Natural killer cell (primary cell): ENCODE measurements at regions not wholly inside any gene's neighbourhood (a gene's known extent, or its start where the extent isn't known, plus 50 kb on each side); places are given as distances from the start of the nearest gene placed in this dataset.
A peak's percentile ranks its signal among the peaks of the same experiment; 100 is the strongest.

ENCODE experiments used
- ATAC-seq, 3 donors: fragments of 150-1000 bp in 2 of 3; fragments of 200-7000 bp in 1 of 3; cut with Tn5 transposase; 1 replicate in 1 of 3; 2 replicates in 2 of 3; pipeline ENCODE4 v1.10.0; 2021; ENCODE audit warnings: mild to moderate bottlenecking in 2 of 3, moderate library complexity in 2 of 3
- DNase-seq, 2 donors: peaks; one replicate each; pipeline versions ENCODE4 v3.0.0 to v3.0.0-alpha.2; 2013 to 2021; ENCODE audit warnings: mixed read lengths in 1 of 2
- H3K27ac ChIP-seq: one replicate; pipeline ENCODE4 v1.5.1; 2013; ENCODE audit warnings: mild to moderate bottlenecking, low read length
- H3K27me3 ChIP-seq: one replicate; pipeline ENCODE4 v1.6.1; 2013; ENCODE audit warnings: low read length; ENCODE audit not compliant: control insufficient read depth, insufficient read depth
- H3K36me3 ChIP-seq: one replicate; pipeline ENCODE4 v1.6.1; 2013; ENCODE audit warnings: low read length; ENCODE audit not compliant: control insufficient read depth, insufficient read depth
- H3K4me1 ChIP-seq: one replicate; pipeline ENCODE4 v1.6.1; 2013; ENCODE audit warnings: low read length; ENCODE audit not compliant: control insufficient read depth, insufficient read depth
- H3K4me3 ChIP-seq: one replicate; pipeline ENCODE4 v1.5.1; 2013; ENCODE audit warnings: low read length
- H3K9me3 ChIP-seq: one replicate; pipeline ENCODE4 v1.6.1; 2013; ENCODE audit warnings: low read length; ENCODE audit not compliant: control insufficient read depth, insufficient read depth
- H3K27ac Mint-ChIP-seq, 2 donors: one replicate each; pipeline ENCODE4 v1.8.0; 2022; ENCODE audit warnings: mild to moderate bottlenecking in 2 of 2, mixed read lengths in 2 of 2, moderate library complexity in 1 of 2
- H3K27me3 Mint-ChIP-seq, 2 donors: one replicate each; pipeline ENCODE4 v1.8.0; 2022; ENCODE audit warnings: low read depth in 2 of 2, mixed read lengths in 2 of 2
- H3K36me3 Mint-ChIP-seq: one replicate; pipeline ENCODE4 v1.8.0; 2022; ENCODE audit warnings: mixed read lengths
- H3K4me1 Mint-ChIP-seq, 2 donors: one replicate each; pipeline ENCODE4 v1.8.0; 2022; ENCODE audit warnings: mixed read lengths in 2 of 2
- H3K4me3 Mint-ChIP-seq: one replicate; pipeline ENCODE4 v1.8.0; 2022; ENCODE audit warnings: mild to moderate bottlenecking, moderate library complexity, mixed read lengths
- H3K9me3 Mint-ChIP-seq, 2 donors: one replicate each; pipeline ENCODE4 v1.8.0; 2022; ENCODE audit warnings: mixed read lengths in 2 of 2
- WGBS: methylation state at CpG from one replicate; pipeline ENCODE4 v1.1.7; 2013; ENCODE audit warnings: missing lambda C conversion rate; ENCODE audit not compliant: insufficient coverage; 5-methylcytosine and 5-hydroxymethylcytosine counted together
- intact Hi-C: fragments of 100-400 bp; cut with micrococcal nuclease; formaldehyde crosslinking; loops from one replicate; pipeline ENCODE4 v1.14.2; 2022
- TF ChIP-seq, protein P1 (sequence below): fragments of 200-600 bp; IDR thresholded peaks from one replicate; pipeline ENCODE4 v1.8.0; 2022; ENCODE audit warnings: antibody characterized with exemption

DNA sequence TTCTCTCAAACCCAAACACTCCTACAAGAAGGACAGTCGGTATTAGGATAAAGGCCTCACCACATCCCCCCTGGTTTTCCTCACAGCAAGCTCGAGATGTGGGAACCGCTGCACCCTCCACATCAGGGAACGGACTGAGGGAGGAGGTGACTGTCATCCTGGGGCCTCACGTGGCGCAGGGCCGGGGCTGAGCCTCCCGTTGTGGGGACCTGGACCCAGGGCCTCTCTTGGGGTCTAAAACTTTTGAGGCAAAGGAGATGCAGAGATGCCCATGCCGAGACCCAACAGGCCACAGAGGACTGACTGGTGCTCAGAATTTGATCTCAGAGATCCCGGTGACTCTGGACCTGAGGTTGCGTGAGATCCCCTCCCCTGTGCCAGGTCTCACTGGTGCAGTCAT, 72.7 kb downstream of the MRPL36 start:
- 84% methylated on average over 11 of the region's 11 CpGs for WGBS
- Histone ChIP-seq H3K27me3 (no peaks in the 10 kb centered on the region), H3K4me1 (no peaks in the 10 kb centered on the region), H3K36me3 (no peaks in the 10 kb centered on the region), H3K27ac (no peak overlapping the region), H3K9me3 (no peaks in the 10 kb centered on the region), H3K4me3 (no peak overlapping the region)
- H3K27me3 Mint-ChIP-seq, result peaks cover 7 to 9% of the 10 kb centered on the region in 2 donors
- intact Hi-C loops, result no loop called here
- H3K4me1 Mint-ChIP-seq, result peaks cover 0 to 6% of the 10 kb centered on the region in 2 donors
- TF ChIP-seq, protein P1, sequence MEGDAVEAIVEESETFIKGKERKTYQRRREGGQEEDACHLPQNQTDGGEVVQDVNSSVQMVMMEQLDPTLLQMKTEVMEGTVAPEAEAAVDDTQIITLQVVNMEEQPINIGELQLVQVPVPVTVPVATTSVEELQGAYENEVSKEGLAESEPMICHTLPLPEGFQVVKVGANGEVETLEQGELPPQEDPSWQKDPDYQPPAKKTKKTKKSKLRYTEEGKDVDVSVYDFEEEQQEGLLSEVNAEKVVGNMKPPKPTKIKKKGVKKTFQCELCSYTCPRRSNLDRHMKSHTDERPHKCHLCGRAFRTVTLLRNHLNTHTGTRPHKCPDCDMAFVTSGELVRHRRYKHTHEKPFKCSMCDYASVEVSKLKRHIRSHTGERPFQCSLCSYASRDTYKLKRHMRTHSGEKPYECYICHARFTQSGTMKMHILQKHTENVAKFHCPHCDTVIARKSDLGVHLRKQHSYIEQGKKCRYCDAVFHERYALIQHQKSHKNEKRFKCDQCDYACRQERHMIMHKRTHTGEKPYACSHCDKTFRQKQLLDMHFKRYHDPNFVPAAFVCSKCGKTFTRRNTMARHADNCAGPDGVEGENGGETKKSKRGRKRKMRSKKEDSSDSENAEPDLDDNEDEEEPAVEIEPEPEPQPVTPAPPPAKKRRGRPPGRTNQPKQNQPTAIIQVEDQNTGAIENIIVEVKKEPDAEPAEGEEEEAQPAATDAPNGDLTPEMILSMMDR, result no peak
- H3K9me3 Mint-ChIP-seq, result no peaks in the 10 kb centered on the region
- no peak overlapping the region for H3K4me3 Mint-ChIP-seq
- DNase-seq, result no peak
- no peak overlapping the region for H3K27ac Mint-ChIP-seq
- no peak for ATAC-seq
- no peaks in the 10 kb centered on the region for H3K36me3 Mint-ChIP-seq

DNA sequence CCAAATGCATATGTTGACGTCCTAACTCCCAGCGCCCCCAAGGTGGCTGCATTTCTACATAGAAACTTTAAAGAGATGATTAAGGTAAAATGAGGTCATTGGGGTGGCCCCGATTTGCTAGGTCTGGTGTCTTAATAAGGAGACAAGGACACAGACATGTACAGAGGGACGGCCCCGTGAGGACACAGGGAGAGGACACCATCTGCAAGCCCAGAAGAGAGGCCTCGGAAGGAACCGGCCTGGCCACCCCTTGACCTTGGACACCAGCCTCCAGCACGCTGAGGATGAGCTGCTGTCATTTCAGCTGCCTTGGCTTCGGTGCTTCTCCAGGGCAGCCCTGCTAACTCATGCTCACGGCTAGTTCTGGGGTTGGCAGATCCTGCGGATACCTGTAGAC, 73.2 kb downstream of the MRPL36 start:
- 93% methylated on average over 11 of the region's 11 CpGs for WGBS

DNA sequence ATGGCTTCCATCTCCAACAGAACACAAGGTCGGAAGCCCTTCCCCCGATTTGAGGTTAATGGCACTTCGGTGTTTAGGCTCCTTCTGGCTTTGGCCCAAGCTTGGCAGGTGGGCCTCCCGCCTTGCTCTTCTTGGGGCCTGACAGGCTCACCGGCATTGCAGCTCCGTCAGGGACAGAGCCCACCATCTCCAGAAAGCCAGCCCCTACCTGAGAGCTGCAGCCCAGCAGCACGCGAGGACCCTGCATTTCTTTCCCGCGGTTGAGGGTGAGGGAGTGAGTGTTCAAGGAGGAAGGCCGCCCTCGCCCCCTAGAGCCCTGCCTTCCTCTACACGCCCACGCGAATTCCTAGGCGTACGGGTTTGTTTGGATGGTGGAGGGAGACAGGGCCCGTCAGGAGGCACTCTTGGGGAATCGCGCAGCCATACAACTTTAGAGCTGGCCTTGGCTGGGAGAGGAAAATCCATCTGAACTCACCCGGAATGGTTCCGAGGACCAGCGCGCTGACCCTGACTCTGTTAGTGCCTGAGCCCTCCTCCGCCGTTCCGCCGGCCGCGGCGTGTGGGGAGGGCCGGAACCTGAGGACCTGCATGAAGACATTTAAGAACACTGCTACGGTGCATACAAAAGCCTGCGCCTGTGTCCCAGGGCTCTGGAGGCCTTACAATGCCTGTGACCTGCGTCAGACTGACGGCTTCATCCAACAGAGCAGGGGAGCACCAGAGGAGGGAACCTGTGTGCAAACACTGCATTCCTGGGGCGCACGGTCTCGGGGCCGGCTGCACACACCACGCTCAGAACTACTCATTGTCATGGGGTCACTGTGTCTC, 73.8 kb downstream of the MRPL36 start:
- peaks cover 0 to 6% of the 10 kb centered on the region in 2 donors for H3K4me1 Mint-ChIP-seq
- no peaks in the 10 kb centered on the region for H3K9me3 ChIP-seq
- peak overlapping the region; percentile 52 for H3K4me3 Mint-ChIP-seq
- H3K36me3 ChIP-seq, result no peaks in the 10 kb centered on the region
- intact Hi-C loops, result no loop called here
- no peaks in the 10 kb centered on the region for H3K9me3 Mint-ChIP-seq
- H3K4me3 ChIP-seq, result no peak overlapping the region
- no peaks in the 10 kb centered on the region for H3K36me3 Mint-ChIP-seq
- no peak for ATAC-seq
- no peaks in the 10 kb centered on the region for H3K27me3 ChIP-seq
- no peaks in the 10 kb centered on the region for H3K4me1 ChIP-seq
- H3K27me3 Mint-ChIP-seq, result peaks cover 7 to 16% of the 10 kb centered on the region in 2 donors
- TF ChIP-seq, protein P1, result no peak
- no peak overlapping the region for H3K27ac ChIP-seq
- H3K27ac Mint-ChIP-seq, result no peak overlapping the region
- 72% methylated on average over 41 of the region's 41 CpGs for WGBS
- peak in 1 of 2 donors; percentile 6 for DNase-seq

More for the DNA sequence above, 73.2 kb downstream of the MRPL36 start:
- H3K36me3 Mint-ChIP-seq, result no peaks in the 10 kb centered on the region
- intact Hi-C loops, result no loop called here
- TF ChIP-seq, protein P1, result no peak
- peak in 1 of 2 donors; percentile 11 for DNase-seq
- no peaks in the 10 kb centered on the region for H3K9me3 Mint-ChIP-seq
- no peaks in the 10 kb centered on the region for H3K27me3 ChIP-seq
- no peak overlapping the region for H3K4me3 Mint-ChIP-seq
- peaks cover 7 to 10% of the 10 kb centered on the region in 2 donors for H3K27me3 Mint-ChIP-seq
- no peaks in the 10 kb centered on the region for H3K36me3 ChIP-seq
- H3K27ac ChIP-seq, result no peak overlapping the region
- no peak overlapping the region for H3K4me3 ChIP-seq
- ATAC-seq, result no peak
- H3K27ac Mint-ChIP-seq, result no peak overlapping the region
- peaks cover 0 to 6% of the 10 kb centered on the region in 2 donors for H3K4me1 Mint-ChIP-seq
- H3K4me1 ChIP-seq, result no peaks in the 10 kb centered on the region
- no peaks in the 10 kb centered on the region for H3K9me3 ChIP-seq
